ENCODE measurements at regions not wholly inside any gene's neighbourhood (a gene's known extent, or its start where the extent isn't known, plus 50 kb on each side); places are given as distances from the start of the nearest gene placed in this dataset.

DNA sequence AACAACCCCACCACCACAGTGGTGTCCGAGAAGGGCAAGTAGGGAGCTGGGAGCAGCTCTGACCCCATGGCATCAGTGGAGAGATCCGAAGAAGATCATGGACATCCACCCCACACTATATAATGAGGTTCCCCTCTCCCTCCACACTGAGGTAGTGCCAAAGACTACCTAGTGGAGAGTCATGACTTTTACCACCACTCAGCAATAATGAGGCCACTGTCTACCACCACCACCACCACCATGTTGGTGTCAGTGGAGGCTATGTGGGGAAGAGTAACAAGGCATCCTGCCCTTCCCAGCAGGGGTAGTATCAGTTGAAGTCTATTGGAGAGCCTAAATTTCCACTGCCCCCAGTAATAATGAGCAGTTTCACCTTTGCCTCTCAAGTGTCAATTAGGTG, 321.7 kb upstream of the ZC3H15 start:
- Histone ChIP-seq H3K79me2 (ENCODE audit: control insufficient read depth, insufficient read depth, low read length) (no peaks in the 10 kb centered on the region), H3K9ac (replicated peaks; ENCODE audit: extremely low read depth, insufficient read depth, low read length) (no peak overlapping the region), H3K9me3 (replicated peaks; ENCODE audit: control insufficient read depth, insufficient read depth, low read length) (no peaks in the 10 kb centered on the region), H3K36me3 (ENCODE audit: control insufficient read depth in 2 of 2, extremely low read depth in 1 of 2, insufficient read depth in 2 of 2, low read length in 2 of 2) (no peaks in the 10 kb centered on the region), H3K9me1 (replicated peaks; ENCODE audit: control insufficient read depth, extremely low read depth, insufficient read depth, low read length) (no peaks in the 10 kb centered on the region), H3K27ac (ENCODE audit: insufficient read depth, low read depth, low read length) (no peak overlapping the region), H4K20me1 (replicated peaks; ENCODE audit: control insufficient read depth, extremely low read depth, insufficient read depth, low read length) (no peaks in the 10 kb centered on the region), H3K4me1 (ENCODE audit: control insufficient read depth, extremely low read depth, insufficient read depth, low read length) (no peaks in the 10 kb centered on the region), H3K4me3 (replicated peaks in 1 of 3; ENCODE audit: insufficient read depth in 1 of 3, low read depth in 1 of 3, low read length in 3 of 3) (no peak overlapping the region), H3K27me3 (ENCODE audit: control insufficient read depth in 2 of 2, insufficient read depth in 2 of 2, low read length in 2 of 2) (no peaks in the 10 kb centered on the region), H2AFZ (ENCODE audit: low read depth, low read length) (no peak overlapping the region), H3K4me2 (ENCODE audit: insufficient read depth, low read length) (no peak overlapping the region)
- FAIRE-seq (no peak), DNase-seq (ENCODE audit: low read depth, low spot score) (no peak)
- TF ChIP-seq JUN (IDR thresholded peaks at IDR 0.05; ENCODE audit: borderline replicate concordance, insufficient read depth, insufficient read length, low read depth), result no peak
- no peak for TF ChIP-seq EZH2 (IDR thresholded peaks at IDR 0.05; ENCODE audit: borderline replicate concordance, low read depth, low read length, severe bottlenecking)
- TF ChIP-seq CTCF (IDR thresholded peaks at IDR 0.05; ENCODE audit: extremely low read depth in 1 of 2, insufficient read depth in 1 of 2, low read depth in 1 of 2, low read length in 2 of 2), result no peak
- TF ChIP-seq MYC (IDR thresholded peaks at IDR 0.05; ENCODE audit: low read depth, low read length), result no peak
- no peak for TF ChIP-seq MAX (IDR thresholded peaks at IDR 0.05; ENCODE audit: insufficient read depth, insufficient read length)
- TF ChIP-seq POLR2AphosphoS5 (IDR thresholded peaks at IDR 0.05; ENCODE audit: insufficient read depth, low read depth, low read length), result no peak
- TF ChIP-seq POLR2A (IDR thresholded peaks at IDR 0.05; ENCODE audit: low read depth, low read length), result no peak
- no peak for TF ChIP-seq FOS (IDR thresholded peaks at IDR 0.05; ENCODE audit: borderline replicate concordance, insufficient read depth, low read length)
- no peak for TF ChIP-seq GATA2 (IDR thresholded peaks at IDR 0.05; ENCODE audit: insufficient read depth, insufficient read length, low read depth, low read length)
- intact Hi-C loops (cut with micrococcal nuclease), result no loop called here
- dilution Hi-C loops (cut with MboI; ENCODE audit: extremely low pct_ligation_motif_present, low sequenced_read_pairs), result no loop called here
- ChIA-PET POLR2A (no interaction called here), CTCF (no interaction called here)
- no TSS peak for BruUV-seq (replicated peaks)

Data from endothelial cell of umbilical vein (primary cell).